Neutrophil (primary cell): ENCODE measurements at regions not wholly inside any gene's neighbourhood (a gene's known extent, or its start where the extent isn't known, plus 50 kb on each side); places are given as distances from the start of the nearest gene placed in this dataset.
"Not testable (repeated sequence)": the region's sequence is repeated elsewhere in the genome, so short reads cannot be mapped to it uniquely, and the experiment has no call there.

ENCODE experiments used
- H3K27ac ChIP-seq: fragments of 200-600 bp; sonication (generic); 2 replicates; pipeline ENCODE4 v1.5.1; 2016; ENCODE audit warnings: mild to moderate bottlenecking, moderate library complexity
- H3K27me3 ChIP-seq: fragments of 200-600 bp; sonication (generic); 2 replicates; pipeline ENCODE4 v1.6.0; 2016; ENCODE audit warnings: mild to moderate bottlenecking
- H3K36me3 ChIP-seq: fragments of 200-600 bp; sonication (generic); 2 replicates; pipeline ENCODE4 v1.5.1; 2017
- H3K4me1 ChIP-seq, 2 experiments: fragments of 200-600 bp in 1 of 2; sonication (generic) in 1 of 2; 1 replicate in 1 of 2; 2 replicates in 1 of 2; pipeline versions ENCODE4 v1.5.1 to v1.6.1; 2013 to 2016; ENCODE audit warnings: low read depth in 1 of 2, low read length in 1 of 2, mild to moderate bottlenecking in 1 of 2, moderate library complexity in 1 of 2; ENCODE audit not compliant: control insufficient read depth in 1 of 2, insufficient read depth in 1 of 2
- H3K4me3 ChIP-seq, 2 experiments: fragments of 200-600 bp in 1 of 2; sonication (generic) in 1 of 2; 1 replicate in 1 of 2; 2 replicates in 1 of 2; pipeline ENCODE4 v1.5.1; 2013 to 2016; ENCODE audit warnings: low read depth in 1 of 2, low read length in 1 of 2, mild to moderate bottlenecking in 1 of 2, moderate library complexity in 1 of 2
- H3K9me3 ChIP-seq: fragments of 200-600 bp; sonication (generic); 2 replicates; pipeline ENCODE4 v1.5.1; 2016
- CTCF ChIP-seq: fragments of 200-600 bp; sonication (generic); IDR thresholded peaks from 2 replicates; pipeline ENCODE4 v1.5.1; 2016; ENCODE audit warnings: antibody characterized with exemption

GRCh38 chr7:29639386-29639785 lies 75.8 kb downstream of the PRR15 start:
- Histone ChIP-seq H3K9me3 (no peaks in the 10 kb centered on the region), H3K27me3 (no peaks in the 10 kb centered on the region)
- TF ChIP-seq CTCF, result no peak

GRCh38 chr7:29639886-29640595 lies 76.4 kb downstream of the PRR15 start:
- no peaks in the 10 kb centered on the region for H3K9me3 ChIP-seq
- TF ChIP-seq CTCF, result no peak
- H3K4me3 ChIP-seq, result no peak overlapping the region
- no peaks in the 10 kb centered on the region for H3K4me1 ChIP-seq
- no peaks in the 10 kb centered on the region for H3K36me3 ChIP-seq
- no peaks in the 10 kb centered on the region for H3K27me3 ChIP-seq
- H3K27ac ChIP-seq, result no peak overlapping the region

More at GRCh38 chr7:29639386-29639785, 75.8 kb downstream of the PRR15 start:
- H3K27ac ChIP-seq, result no peak overlapping the region
- H3K4me1 ChIP-seq, result no peaks in the 10 kb centered on the region
- H3K4me3 ChIP-seq, result no peak overlapping the region
- no peaks in the 10 kb centered on the region for H3K36me3 ChIP-seq

GRCh38 chr7:29641651-29642050 lies 78.0 kb downstream of the PRR15 start:
- Histone ChIP-seq H3K36me3 (no peaks in the 10 kb centered on the region), H3K4me1 (no peaks in the 10 kb centered on the region), H3K27ac (no peak overlapping the region), H3K9me3 (no peaks in the 10 kb centered on the region), H3K27me3 (no peaks in the 10 kb centered on the region), H3K4me3 (no peak overlapping the region)
- no peak for TF ChIP-seq CTCF

- H3K9me3 ChIP-seq, result no peaks in the 10 kb centered on the region
- H3K27ac ChIP-seq, result no peak overlapping the region
- no peaks in the 10 kb centered on the region for H3K27me3 ChIP-seq
- TF ChIP-seq CTCF, result no peak
- no peaks in the 10 kb centered on the region for H3K36me3 ChIP-seq
- H3K4me1 ChIP-seq, result no peaks in the 10 kb centered on the region
- H3K4me3 ChIP-seq, result no peak overlapping the region
These were observed 79.0 kb downstream of the PRR15 start for GRCh38 chr7:29642494-29643155.

- not testable (repeated sequence) for H3K9me3 ChIP-seq, H3K27me3 ChIP-seq, H3K27ac ChIP-seq, H3K36me3 ChIP-seq, H3K4me3 ChIP-seq, H3K4me1 ChIP-seq
These were observed 82.5 kb downstream of the PRR15 start for GRCh38 chr7:29646116-29646515.

GRCh38 chr7:29647020-29647654 lies 83.5 kb downstream of the PRR15 start:
- TF ChIP-seq CTCF, result no peak
- Histone ChIP-seq H3K36me3 (no peaks in the 10 kb centered on the region), H3K4me1 (no peaks in the 10 kb centered on the region)

GRCh38 chr7:29647691-29648210 lies 84.1 kb downstream of the PRR15 start:
- H3K4me3 ChIP-seq, H3K27me3 ChIP-seq, H3K36me3 ChIP-seq, H3K27ac ChIP-seq, H3K9me3 ChIP-seq, H3K4me1 ChIP-seq: not testable (repeated sequence)

More at GRCh38 chr7:29647020-29647654, 83.5 kb downstream of the PRR15 start:
- Histone ChIP-seq H3K9me3 (no peaks in the 10 kb centered on the region), H3K4me3 (no peak overlapping the region), H3K27me3 (no peaks in the 10 kb centered on the region), H3K27ac (no peak overlapping the region)
